Activated CD8-positive, alpha-beta T cell treated with anti-CD3 and anti-CD28 coated beads, Interleukin-2, amount 10 ng/mL, durations not matched to agents 7 days and 5 days (primary cell): ENCODE measurements at regions not wholly inside any gene's neighbourhood (a gene's known extent, or its start where the extent isn't known, plus 50 kb on each side); places are given as distances from the start of the nearest gene placed in this dataset.

Source experiments
- ATAC-seq: fragments of 150-1000 bp; cut with Tn5 transposase; one replicate; pipeline ENCODE4 v1.10.0; 2021; ENCODE audit warnings: moderate library complexity
- CTCF ChIA-PET: fragments of 350-600 bp; sonication (Branson Sonifier 250); formaldehyde crosslinking; loops from one replicate; lab custom pipeline; 2021; ENCODE audit warnings: antibody characterized with exemption; lab: Charles Lee
- POLR2A ChIA-PET: fragments of 350-600 bp; sonication (Branson Sonifier 250); formaldehyde crosslinking; loops from one replicate; lab custom pipeline; 2021; ENCODE audit warnings: antibody characterized with exemption; lab: Charles Lee
- DNase-seq: peaks from one replicate; pipeline ENCODE4 v3.0.0-alpha.2; 2020
- H3K27ac Mint-ChIP-seq: one replicate; pipeline ENCODE4 v1.8.0; 2021; ENCODE audit warnings: mild to moderate bottlenecking, mixed read lengths
- H3K27me3 Mint-ChIP-seq: one replicate; pipeline ENCODE4 v1.8.0; 2021; ENCODE audit warnings: low read depth, mixed read lengths
- H3K36me3 Mint-ChIP-seq: one replicate; pipeline ENCODE4 v1.8.0; 2021; ENCODE audit warnings: low read depth, mixed read lengths
- H3K4me1 Mint-ChIP-seq: one replicate; pipeline ENCODE4 v1.8.0; 2021; ENCODE audit warnings: low read depth, mixed read lengths
- H3K4me3 Mint-ChIP-seq: one replicate; pipeline ENCODE4 v1.8.0; 2021; ENCODE audit warnings: mild to moderate bottlenecking, mixed read lengths
- H3K9me3 Mint-ChIP-seq: one replicate; pipeline ENCODE4 v1.8.0; 2022; ENCODE audit warnings: mixed read lengths; ENCODE audit not compliant: insufficient read depth

DNA sequence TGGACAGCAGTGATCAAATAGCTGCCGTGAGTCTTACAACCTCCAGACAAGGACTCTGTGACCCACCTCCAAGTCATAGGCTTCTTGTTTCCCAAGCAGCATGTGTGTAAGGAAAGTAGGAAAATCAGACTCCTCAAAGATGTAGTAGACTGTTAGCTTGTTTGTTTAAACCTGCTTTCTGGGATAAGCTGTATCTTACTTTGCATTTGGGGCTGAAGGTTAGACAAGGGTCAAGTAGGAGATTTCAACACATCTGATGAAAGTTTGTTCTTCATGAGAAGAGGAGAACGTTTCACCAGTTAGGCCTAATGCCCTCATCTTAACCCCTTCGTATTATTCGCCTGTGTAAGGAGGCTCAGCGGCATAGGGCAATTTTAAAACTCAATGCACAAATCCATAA, 756.4 kb upstream of the NR2F2 start:
- ChIA-PET CTCF (no interaction called here), POLR2A (no interaction called here)
- no peak for ATAC-seq
- Mint-ChIP-seq H3K36me3 (no peaks in the 10 kb centered on the region), H3K27me3 (peaks cover 13% of the 10 kb centered on the region), H3K27ac (no peak overlapping the region), H3K4me3 (no peak overlapping the region), H3K4me1 (no peaks in the 10 kb centered on the region), H3K9me3 (no peaks in the 10 kb centered on the region)
- DNase-seq: no peak

DNA sequence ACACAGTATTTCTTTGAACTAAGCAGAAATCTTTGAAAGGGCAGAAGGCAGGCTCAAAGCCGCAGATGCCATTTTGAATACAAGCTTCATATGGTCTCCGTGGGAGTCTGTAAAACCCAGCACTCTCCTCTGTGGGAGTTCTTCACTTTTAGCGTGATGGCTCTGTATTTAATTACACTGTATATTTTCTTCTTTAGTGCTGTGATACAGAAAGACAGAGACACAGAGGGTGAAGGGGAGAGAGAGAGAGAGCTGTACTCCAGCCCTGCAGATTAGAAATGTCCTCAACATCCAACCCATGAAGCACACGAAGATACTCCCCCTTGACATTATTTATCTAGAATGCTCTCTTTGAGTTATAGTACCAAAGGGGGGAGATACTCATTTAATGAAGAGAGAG, 752.6 kb upstream of the NR2F2 start:
- no peak overlapping the region for H3K4me3 Mint-ChIP-seq

DNA sequence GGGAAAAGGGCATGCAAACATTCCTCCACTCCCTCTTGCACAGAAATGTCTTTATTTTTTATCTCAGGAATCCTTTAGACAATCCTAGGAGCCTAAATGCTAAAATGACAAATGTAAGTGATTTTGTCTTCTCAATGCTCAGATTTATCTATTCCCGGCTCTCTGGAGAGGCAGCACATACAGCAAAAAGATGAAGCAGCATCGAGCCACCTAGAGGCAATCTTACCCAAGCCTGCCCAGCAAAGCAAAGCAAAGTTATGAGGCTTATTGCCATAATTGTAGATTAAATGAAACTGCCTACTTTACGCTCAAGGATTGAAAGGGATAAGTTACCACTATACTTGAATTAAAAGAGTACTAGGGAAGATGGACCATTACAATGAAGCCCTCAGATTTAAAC, 750.4 kb upstream of the NR2F2 start:
- H3K4me1 Mint-ChIP-seq: no peaks in the 10 kb centered on the region
- no peak overlapping the region for H3K27ac Mint-ChIP-seq
- H3K4me3 Mint-ChIP-seq: no peak overlapping the region

More for the DNA sequence above, 752.6 kb upstream of the NR2F2 start:
- ChIA-PET POLR2A (no interaction called here), CTCF (no interaction called here)
- DNase-seq (no peak), ATAC-seq (no peak)
- Mint-ChIP-seq H3K27ac (no peak overlapping the region), H3K4me1 (no peaks in the 10 kb centered on the region), H3K27me3 (peaks cover 24% of the 10 kb centered on the region), H3K36me3 (no peaks in the 10 kb centered on the region), H3K9me3 (no peaks in the 10 kb centered on the region)

DNA sequence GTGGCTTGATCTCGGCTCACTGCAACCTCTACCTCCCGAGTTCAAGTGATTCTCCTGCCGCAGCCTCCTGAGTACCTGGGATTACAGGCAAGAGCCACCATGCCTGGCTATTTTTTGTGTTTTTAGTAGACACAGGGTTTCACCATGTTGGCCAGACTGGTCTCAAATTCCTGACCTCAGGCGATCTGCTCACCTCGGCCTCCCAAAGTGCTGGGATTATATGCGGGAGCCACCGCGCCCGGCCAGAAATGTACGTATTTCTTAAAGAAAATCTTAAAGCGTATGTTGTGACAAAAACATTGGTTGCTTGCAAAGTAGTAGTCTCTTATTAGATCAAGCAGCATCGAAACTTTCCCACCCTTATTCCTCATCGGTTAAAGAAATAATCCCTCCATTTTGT, 748.9 kb upstream of the NR2F2 start:
- ChIA-PET POLR2A (no interaction called here), CTCF (no interaction called here)

More for the DNA sequence above, 750.4 kb upstream of the NR2F2 start:
- no peaks in the 10 kb centered on the region for H3K9me3 Mint-ChIP-seq
- no peaks in the 10 kb centered on the region for H3K36me3 Mint-ChIP-seq
- CTCF ChIA-PET: no interaction called here
- ATAC-seq: no peak
- POLR2A ChIA-PET: no interaction called here
- no peak for DNase-seq
- peaks cover 23% of the 10 kb centered on the region for H3K27me3 Mint-ChIP-seq

DNA sequence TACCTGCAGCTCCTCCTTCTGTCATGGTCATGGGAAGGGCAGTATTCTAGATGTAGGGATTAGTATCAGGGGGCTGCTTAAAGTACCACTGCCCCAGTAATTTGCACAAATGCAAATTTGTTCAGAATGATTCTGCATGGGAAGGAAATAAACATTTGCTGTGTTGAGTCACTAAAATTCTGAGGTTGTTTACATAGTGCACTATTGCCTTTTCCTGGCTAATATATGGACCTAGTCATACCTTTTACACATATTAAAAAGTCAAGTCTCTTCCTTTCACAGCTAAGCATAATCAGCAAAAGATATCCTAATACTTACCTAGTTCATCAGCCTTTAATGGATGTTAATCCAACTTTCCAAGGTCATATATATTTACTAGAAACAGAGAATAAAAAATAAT, 746.4 kb upstream of the NR2F2 start:
- CTCF ChIA-PET: no interaction called here
- H3K27me3 Mint-ChIP-seq: peaks cover 20% of the 10 kb centered on the region
- no peak for ATAC-seq
- DNase-seq: no peak
- H3K4me3 Mint-ChIP-seq: no peak overlapping the region
- H3K27ac Mint-ChIP-seq: no peak overlapping the region
- H3K4me1 Mint-ChIP-seq: no peaks in the 10 kb centered on the region
- no peaks in the 10 kb centered on the region for H3K9me3 Mint-ChIP-seq
- H3K36me3 Mint-ChIP-seq: no peaks in the 10 kb centered on the region
- POLR2A ChIA-PET: no interaction called here

More for the DNA sequence above, 748.9 kb upstream of the NR2F2 start:
- no peak for DNase-seq
- Mint-ChIP-seq H3K36me3 (no peaks in the 10 kb centered on the region), H3K4me3 (no peak overlapping the region), H3K4me1 (no peaks in the 10 kb centered on the region), H3K27ac (no peak overlapping the region), H3K27me3 (peaks cover 21% of the 10 kb centered on the region), H3K9me3 (no peaks in the 10 kb centered on the region)
- no peak for ATAC-seq

DNA sequence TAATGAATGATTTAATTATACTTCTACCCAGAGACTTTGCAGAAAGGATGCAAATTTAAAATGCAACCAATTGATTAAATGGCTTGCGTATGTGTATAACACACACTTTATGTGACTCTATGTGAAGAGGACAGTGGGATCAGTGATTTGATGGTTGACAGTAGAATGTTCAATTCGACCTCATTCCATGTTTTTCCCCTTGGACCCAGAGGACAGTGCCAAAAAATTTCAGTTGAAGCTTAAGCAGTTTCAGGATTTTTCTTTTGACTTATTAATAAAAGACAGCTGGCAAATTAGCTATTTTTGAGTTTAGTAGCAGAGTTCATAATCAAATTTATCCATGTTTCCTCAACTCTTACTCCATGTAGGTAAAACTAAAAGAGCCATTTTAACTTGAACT, 742.4 kb upstream of the NR2F2 start:
- H3K27ac Mint-ChIP-seq: no peak overlapping the region
- H3K9me3 Mint-ChIP-seq: no peaks in the 10 kb centered on the region
- ChIA-PET POLR2A (no interaction called here), CTCF (no interaction called here)
- H3K27me3 Mint-ChIP-seq: peaks cover 9% of the 10 kb centered on the region
- H3K4me3 Mint-ChIP-seq: no peak overlapping the region
- H3K4me1 Mint-ChIP-seq: no peaks in the 10 kb centered on the region
- DNase-seq: no peak
- ATAC-seq: no peak
- H3K36me3 Mint-ChIP-seq: no peaks in the 10 kb centered on the region

DNA sequence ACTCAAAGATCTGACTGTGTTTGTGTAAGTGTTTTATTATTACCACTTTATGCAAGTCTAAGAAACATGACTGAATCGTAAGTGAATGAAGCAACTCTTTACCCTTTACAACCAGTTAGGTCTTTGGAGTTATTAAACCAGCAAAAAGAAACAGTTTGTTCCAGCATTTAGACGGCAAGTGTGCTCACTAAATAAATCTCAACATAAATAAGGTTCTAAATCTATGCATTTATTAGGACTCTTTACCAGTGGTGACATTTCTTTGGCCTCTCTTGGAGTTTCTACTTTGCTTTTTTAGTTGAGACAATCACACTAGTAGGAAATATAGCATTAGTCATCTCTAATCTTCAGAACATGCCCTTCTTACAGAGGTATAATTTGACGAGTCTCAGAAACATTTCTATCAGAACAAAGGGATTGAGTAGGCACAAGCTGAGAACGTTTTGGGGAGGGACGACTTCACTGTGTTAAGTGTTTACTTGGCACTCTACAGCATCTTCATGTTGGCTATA, 739.9 kb upstream of the NR2F2 start:
- DNase-seq (no peak), ATAC-seq (no peak)
- no peaks in the 10 kb centered on the region for H3K36me3 Mint-ChIP-seq
- no peaks in the 10 kb centered on the region for H3K9me3 Mint-ChIP-seq
- H3K4me1 Mint-ChIP-seq: no peaks in the 10 kb centered on the region
- CTCF ChIA-PET: no interaction called here
- H3K27me3 Mint-ChIP-seq: peaks cover 9% of the 10 kb centered on the region
- H3K27ac Mint-ChIP-seq: no peak overlapping the region
- POLR2A ChIA-PET: no interaction called here
- H3K4me3 Mint-ChIP-seq: no peak overlapping the region

DNA sequence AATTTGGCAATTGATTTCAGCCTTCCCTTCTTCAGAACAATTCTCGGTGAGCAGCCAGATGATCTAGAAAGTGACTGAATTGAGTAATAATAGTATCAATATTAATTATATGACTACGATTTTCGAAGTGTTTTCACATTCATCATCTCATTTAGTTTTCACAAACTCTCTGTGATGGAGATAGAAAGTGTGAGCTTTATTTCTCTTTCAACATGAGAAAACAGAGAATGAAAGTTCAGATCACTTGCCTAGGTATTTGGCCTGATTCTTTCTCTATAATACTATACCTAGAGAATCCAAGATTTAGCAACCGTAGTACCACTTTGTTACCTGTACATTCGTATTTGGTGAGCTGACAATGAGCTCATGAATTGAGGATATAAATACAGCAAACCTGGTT, 739.2 kb upstream of the NR2F2 start:
- POLR2A ChIA-PET: no interaction called here
- ATAC-seq: no peak
- no peaks in the 10 kb centered on the region for H3K36me3 Mint-ChIP-seq
- H3K4me3 Mint-ChIP-seq: no peak overlapping the region
- DNase-seq: no peak
- peaks cover 9% of the 10 kb centered on the region for H3K27me3 Mint-ChIP-seq
- CTCF ChIA-PET: no interaction called here
- H3K9me3 Mint-ChIP-seq: no peaks in the 10 kb centered on the region
- H3K4me1 Mint-ChIP-seq: no peaks in the 10 kb centered on the region
- H3K27ac Mint-ChIP-seq: no peak overlapping the region

DNA sequence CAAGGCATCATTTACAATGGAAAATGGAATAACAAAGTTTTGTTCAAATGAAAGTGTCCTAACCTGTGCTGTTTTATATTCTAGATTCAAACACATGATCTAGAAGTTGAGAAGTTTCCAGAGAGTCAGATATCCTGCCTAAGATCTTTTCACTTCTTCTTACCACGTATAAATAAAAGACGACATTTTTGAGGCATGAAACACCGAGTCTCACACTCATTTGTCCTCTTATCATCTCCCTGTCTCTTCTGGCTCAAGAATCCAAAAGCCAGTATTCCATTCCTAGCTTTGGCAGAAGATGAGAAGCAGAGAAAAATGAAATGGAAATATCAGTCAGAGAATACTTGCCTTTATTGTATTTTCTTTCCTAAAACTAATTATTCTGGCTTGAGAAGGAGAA, 738.6 kb upstream of the NR2F2 start:
- POLR2A ChIA-PET: no interaction called here
- Mint-ChIP-seq H3K36me3 (no peaks in the 10 kb centered on the region), H3K4me1 (no peaks in the 10 kb centered on the region)

DNA sequence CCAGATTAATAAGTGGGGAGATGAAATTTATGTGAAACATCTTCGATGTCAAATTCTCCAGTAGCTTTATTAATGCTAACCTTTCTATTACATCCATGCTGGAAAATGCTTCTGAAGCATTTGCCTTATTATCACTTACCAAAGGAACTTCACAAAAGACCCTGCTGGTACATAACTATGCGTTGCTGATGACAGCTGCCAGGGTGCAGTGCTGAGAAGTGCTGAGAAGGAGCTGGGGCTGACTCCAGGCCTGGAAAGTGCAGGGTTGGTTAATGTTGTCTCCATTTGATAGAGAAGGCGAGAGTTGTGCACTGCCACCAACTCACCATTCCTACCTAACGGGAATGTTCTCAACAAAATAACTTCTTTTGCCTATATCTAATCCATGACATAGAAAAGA, 736.0 kb upstream of the NR2F2 start:
- no peaks in the 10 kb centered on the region for H3K4me1 Mint-ChIP-seq
- DNase-seq (no peak), ATAC-seq (no peak)
- ChIA-PET POLR2A (no interaction called here), CTCF (no interaction called here)
- H3K4me3 Mint-ChIP-seq: no peak overlapping the region
- H3K36me3 Mint-ChIP-seq: no peaks in the 10 kb centered on the region
- no peaks in the 10 kb centered on the region for H3K27me3 Mint-ChIP-seq
- no peaks in the 10 kb centered on the region for H3K9me3 Mint-ChIP-seq
- no peak overlapping the region for H3K27ac Mint-ChIP-seq

More for the DNA sequence above, 738.6 kb upstream of the NR2F2 start:
- no peak for ATAC-seq
- CTCF ChIA-PET: no interaction called here
- H3K9me3 Mint-ChIP-seq: no peaks in the 10 kb centered on the region
- DNase-seq: no peak
- H3K27ac Mint-ChIP-seq: no peak overlapping the region
- H3K27me3 Mint-ChIP-seq: peaks cover 9% of the 10 kb centered on the region
- H3K4me3 Mint-ChIP-seq: no peak overlapping the region

DNA sequence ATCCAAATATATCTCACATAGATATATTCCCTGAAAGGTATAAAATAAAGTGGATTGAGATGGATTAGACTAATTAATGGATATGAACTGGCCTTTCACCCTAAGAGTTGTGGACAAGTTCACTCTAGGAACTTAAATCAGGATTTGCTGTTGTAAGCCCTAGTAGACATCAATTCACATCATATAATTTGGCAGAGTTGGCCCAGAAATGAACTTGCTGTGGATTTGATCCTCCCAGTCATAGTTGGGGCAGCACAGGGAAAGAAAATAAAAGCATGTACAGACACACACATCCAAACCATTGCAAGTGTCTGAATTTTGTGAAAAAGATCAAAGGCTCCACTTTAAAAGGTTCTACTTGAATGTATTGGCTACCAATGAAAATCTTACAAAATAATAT, 734.7 kb upstream of the NR2F2 start:
- ChIA-PET POLR2A (no interaction called here), CTCF (no interaction called here)
- H3K9me3 Mint-ChIP-seq: no peaks in the 10 kb centered on the region
- ATAC-seq (no peak), DNase-seq (no peak)
- H3K4me3 Mint-ChIP-seq: no peak overlapping the region
- no peaks in the 10 kb centered on the region for H3K4me1 Mint-ChIP-seq
- no peaks in the 10 kb centered on the region for H3K36me3 Mint-ChIP-seq
- no peak overlapping the region for H3K27ac Mint-ChIP-seq
- peaks cover 3% of the 10 kb centered on the region for H3K27me3 Mint-ChIP-seq

DNA sequence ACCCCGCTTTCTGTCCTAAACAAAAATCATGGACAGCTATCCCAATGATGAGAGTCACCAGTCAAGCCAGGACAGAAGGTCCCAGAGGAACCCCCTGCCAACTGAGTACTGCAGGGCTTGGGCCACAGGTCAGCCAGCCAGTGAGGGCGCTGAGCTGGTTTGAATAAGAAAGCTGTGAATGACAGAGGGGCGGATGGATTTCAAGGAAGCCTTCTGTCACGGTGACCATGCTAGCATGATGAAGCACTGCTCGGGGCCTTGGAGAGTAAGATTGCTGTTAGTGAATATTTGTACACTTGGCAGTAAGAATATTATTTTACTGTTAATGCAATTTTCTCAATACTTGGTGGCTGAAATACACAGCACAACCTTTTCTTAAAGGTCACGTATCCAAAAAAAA, 734.0 kb upstream of the NR2F2 start:
- no peaks in the 10 kb centered on the region for H3K9me3 Mint-ChIP-seq
- no peak overlapping the region for H3K27ac Mint-ChIP-seq
- no peak for ATAC-seq
- no peaks in the 10 kb centered on the region for H3K36me3 Mint-ChIP-seq
- peaks cover 3% of the 10 kb centered on the region for H3K27me3 Mint-ChIP-seq
- no peak for DNase-seq
- H3K4me3 Mint-ChIP-seq: no peak overlapping the region
- ChIA-PET CTCF (no interaction called here), POLR2A (no interaction called here)
- H3K4me1 Mint-ChIP-seq: no peaks in the 10 kb centered on the region

DNA sequence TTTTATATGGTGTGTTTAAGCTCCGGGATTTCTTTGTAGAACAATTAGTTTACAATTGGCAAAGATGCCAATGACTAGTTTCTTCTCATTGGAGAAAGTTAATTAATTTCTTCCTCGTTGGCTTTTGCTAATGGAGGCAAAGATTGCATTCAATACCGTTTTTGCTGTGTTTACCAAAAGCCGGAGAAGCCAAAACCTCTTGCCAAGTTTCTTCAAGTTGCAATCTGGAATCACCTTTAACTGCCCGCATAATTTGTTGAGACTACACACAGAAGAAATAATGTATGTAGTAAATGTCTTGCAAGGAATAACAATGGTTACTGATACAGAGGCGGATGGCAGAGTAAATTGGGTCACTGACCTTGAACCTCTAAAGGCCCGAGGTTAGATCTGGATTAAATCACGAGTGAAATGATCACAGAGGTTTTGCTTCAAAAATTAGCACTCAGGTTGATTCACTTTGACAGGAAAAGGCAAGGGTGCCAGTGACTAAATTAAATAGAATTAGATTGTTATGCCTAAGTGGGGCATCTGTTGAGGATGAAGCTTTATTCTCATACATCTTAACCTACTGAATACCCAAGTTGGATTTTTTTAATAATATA, 732.1 kb upstream of the NR2F2 start:
- H3K27me3 Mint-ChIP-seq: peaks cover 3% of the 10 kb centered on the region
- H3K9me3 Mint-ChIP-seq: no peaks in the 10 kb centered on the region
- no peak overlapping the region for H3K27ac Mint-ChIP-seq
- CTCF ChIA-PET: no interaction called here
- no peak overlapping the region for H3K4me3 Mint-ChIP-seq
- H3K4me1 Mint-ChIP-seq: no peaks in the 10 kb centered on the region
- no peak for DNase-seq
- POLR2A ChIA-PET: no interaction called here
- no peaks in the 10 kb centered on the region for H3K36me3 Mint-ChIP-seq
- no peak for ATAC-seq
